ENCODE measurements at regions not wholly inside any gene's neighbourhood (a gene's known extent, or its start where the extent isn't known, plus 50 kb on each side); places are given as distances from the start of the nearest gene placed in this dataset.
"Not testable (repeated sequence)": the region's sequence is repeated elsewhere in the genome, so short reads cannot be mapped to it uniquely, and the experiment has no call there.

GRCh38 chr7:9726811-9727210 is 1246.9 kb upstream of the PHF14 start:
- not testable (repeated sequence) for DNase-seq

DNA sequence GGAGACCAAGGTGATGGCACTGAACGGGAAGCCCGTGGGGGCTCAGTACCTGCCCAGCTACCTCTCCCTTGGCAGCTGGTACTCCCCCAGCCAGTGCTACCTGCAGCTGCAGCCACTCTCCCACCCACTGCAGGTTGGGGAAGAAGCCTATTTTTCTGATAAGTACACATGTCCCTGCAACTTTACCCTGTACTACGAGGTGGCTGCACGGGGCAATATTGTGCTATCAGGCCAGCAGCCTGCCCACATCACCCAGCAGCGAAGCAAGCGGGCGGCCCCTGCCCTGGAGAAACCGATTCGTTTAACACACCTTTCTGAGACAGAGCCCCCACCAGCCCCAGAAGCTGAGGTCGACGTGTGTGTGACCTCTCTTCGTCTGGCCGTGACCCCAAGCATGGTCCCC is 1246.2 kb upstream of the PHF14 start:
- DNase-seq: not testable (repeated sequence)

- DNase-seq: not testable (repeated sequence)
These were observed 1245.5 kb upstream of the PHF14 start for GRCh38 chr7:9728014-9728657.

GRCh38 chr7:9752033-9752432 is 1221.6 kb upstream of the PHF14 start:
- DNase-seq: no peak

DNA sequence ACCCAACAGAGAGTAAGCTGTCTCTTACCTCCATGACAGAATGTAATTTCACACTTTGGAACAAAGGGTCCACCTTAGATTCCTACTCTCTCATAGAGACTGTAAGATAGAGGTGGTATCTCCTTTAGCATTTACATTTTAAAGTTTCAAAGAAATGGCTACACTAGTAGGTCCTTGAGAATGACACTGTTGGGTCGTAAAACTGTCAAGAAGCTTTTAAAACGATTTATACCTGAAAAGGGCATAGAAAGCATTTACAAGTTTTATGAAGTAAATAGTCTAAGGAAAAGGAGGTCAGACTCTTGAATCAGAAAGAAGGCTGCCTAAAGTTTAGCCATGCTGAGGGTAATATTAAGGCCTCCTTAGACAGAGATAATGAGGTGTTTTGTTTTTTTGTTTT is 1212.4 kb upstream of the PHF14 start:
- no peak for DNase-seq

GRCh38 chr7:9776900-9777299 is 1196.8 kb upstream of the PHF14 start:
- DNase-seq: no peak

GRCh38 chr7:9778367-9778766 is 1195.3 kb upstream of the PHF14 start:
- no peak for DNase-seq

DNA sequence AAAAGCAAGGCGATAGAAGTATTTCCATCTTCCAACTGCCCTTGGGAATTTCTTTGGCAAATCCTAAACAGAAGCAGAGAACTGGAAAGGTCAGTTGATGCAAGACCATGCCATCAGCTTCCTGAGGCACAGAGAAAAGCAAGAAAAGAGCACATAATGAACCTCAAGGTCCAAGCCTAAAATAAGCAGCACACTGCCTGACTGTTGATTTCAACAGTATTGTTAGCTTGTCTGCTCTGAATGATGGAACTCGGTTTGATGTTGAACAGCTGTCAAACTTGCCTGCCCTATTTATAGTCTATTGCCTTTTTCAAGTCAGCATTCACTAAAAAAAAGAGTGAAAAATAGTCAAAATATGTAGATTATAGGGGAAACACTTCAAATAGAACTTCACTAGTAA is 1192.0 kb upstream of the PHF14 start:
- no peak for DNase-seq

GRCh38 chr7:9782275-9782674 is 1191.4 kb upstream of the PHF14 start:
- no peak for DNase-seq

- no peak for DNase-seq
These were observed 1188.5 kb upstream of the PHF14 start for GRCh38 chr7:9785211-9785610.

GRCh38 chr7:9796241-9796640 is 1177.4 kb upstream of the PHF14 start:
- DNase-seq: no peak

DNA sequence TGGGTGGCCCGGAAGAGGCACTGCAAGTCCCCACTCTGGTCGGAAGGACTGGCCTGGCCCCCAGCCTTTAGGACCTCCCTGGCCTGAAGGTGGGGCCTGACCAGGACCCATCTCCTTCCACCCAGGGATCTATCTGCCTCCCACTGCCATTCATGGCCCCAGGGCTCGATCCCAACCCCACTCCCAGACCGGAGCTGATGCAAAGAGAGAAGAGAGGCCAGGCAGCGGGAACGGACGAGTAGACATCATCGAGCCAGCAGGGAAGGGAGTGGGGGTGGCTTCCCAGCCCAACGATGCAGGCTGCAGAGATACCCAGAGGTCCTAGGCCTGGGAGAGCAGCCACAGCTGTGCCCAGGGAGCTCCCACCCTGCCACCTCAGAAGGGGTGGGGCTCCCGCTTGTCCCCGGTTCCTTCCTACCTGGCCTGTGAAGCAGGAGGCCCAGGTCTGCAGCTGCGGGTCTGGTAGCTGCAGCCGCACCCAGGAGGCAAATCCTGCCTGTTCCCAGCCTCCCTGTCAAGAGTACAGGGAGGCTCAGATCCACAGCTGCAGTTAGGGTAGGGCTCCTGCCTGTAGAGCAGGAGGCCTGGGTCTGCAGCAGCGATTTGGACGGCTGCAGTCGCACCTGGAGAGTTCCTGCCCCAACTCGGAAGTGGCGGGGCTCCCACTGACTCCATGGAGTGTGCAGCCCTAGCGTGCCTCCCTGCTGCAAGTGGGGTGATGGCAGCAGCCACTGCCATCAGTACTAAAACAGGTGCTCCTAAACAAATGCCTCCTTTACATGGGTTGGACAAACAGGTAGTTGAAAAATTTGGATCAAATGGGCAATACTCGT is 1151.0 kb upstream of the PHF14 start:
- DNase-seq: no peak

- no peak for DNase-seq
These were observed 1138.5 kb upstream of the PHF14 start for GRCh38 chr7:9835199-9835598.

DNA sequence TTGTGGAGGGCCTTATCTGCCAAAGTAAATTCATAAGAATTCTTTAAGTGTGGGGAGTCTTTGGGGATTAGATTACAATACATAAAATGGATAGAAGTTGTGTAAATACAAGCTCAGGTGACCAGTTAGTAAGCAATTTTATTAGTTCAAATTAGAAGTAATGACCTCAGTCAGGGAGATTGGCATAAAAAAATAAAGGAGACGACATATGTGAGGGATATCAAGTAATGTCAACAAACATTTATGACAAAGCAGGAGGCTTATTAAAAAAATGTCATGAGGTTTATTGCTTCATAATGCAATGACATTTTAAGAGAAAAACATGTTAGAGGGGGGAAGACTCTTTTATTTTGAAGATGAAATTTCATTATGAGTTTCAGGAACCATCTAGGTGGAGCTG is 1137.0 kb upstream of the PHF14 start:
- no peak for DNase-seq

- DNase-seq: no peak
These were observed 1131.4 kb upstream of the PHF14 start for GRCh38 chr7:9842301-9842700.

DNA sequence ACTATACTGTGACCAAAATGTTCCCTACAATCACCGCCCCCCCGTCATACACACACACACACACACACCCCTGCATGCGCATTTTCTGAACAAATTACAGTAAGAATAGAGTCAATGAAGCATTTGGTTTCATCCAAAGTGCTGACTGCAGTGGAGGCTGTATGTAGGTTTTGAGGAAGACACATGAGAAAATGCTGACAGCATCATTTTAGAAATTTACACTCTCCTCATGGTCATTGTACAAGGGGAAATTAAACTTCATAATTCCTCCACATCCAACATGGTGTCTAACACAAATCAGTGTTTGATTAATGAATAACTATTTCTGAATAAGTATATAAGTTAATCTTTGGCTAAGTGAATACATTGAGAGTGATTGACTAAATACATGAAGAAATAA is 1126.8 kb upstream of the PHF14 start:
- no peak for DNase-seq

DNA sequence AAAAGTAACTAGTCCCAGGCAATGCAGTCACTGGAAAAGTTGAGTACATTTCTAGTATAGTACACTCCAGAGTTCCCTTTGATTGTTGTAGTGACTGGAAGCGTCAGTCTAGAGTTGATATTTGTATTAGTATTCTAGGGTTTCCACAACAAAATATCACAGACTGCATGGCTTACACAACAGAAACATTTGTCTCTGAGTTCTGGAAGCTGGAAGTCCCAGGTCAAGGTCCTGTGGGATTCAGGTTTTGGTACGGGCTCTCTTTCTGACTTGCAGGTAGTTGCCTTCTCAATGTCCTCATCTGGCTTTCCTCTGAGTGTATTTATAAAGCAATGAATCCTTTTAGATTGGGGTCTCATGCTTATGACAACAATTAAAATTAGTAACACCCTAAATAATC is 1119.1 kb upstream of the PHF14 start:
- DNase-seq: no peak

- DNase-seq: no peak
These were observed 1117.0 kb upstream of the PHF14 start for GRCh38 chr7:9856668-9857067.

- DNase-seq: no peak
These were observed 1110.1 kb upstream of the PHF14 start for GRCh38 chr7:9863545-9863944.

- DNase-seq: no peak
These were observed 1104.5 kb upstream of the PHF14 start for GRCh38 chr7:9869151-9869550.

GRCh38 chr7:9869566-9869965 is 1104.1 kb upstream of the PHF14 start:
- DNase-seq: no peak

- DNase-seq: no peak
These were observed 1103.0 kb upstream of the PHF14 start for GRCh38 chr7:9870674-9871073.

GRCh38 chr7:9874182-9874581 is 1099.5 kb upstream of the PHF14 start:
- no peak for DNase-seq

DNA sequence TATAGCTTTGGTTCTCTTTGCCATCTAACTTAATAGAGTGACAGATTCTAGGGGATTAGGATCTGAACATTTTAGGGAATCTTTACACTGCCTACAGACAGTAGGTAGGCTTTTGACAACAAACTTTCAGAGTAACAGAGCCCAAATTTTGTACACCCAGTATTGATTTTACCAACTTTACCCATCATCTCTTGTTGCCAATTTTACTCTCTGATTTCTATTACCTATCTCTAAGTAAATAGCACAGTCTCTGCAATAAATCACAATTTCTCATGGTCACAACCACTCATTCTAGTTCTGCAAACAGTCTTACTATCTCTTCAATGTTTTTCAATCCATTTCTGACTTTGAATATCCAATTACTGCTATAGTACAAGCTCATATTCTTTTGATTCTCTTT is 1097.6 kb upstream of the PHF14 start:
- no peak for DNase-seq

- DNase-seq: no peak
These were observed 1084.1 kb upstream of the PHF14 start for GRCh38 chr7:9889554-9889953.

Data from CD4-positive, alpha-beta T cell treated with Interleukin-12 subunit alpha and Interleukin-12 subunit beta, for 1 hour (primary cell).